NCI-H1694 treated with DMSO at 0.1 percent for 48 hours (cell line): ENCODE measurements at regions not wholly inside any gene's neighbourhood (a gene's known extent, or its start where the extent isn't known, plus 50 kb on each side); places are given as distances from the start of the nearest gene placed in this dataset.
"Not testable (repeated sequence)": the region's sequence is repeated elsewhere in the genome, so short reads cannot be mapped to it uniquely, and the experiment has no call there.

Source experiments
- DNase-seq: peaks from one replicate; lab custom pipeline; 2025; lab: John Stamatoyannopoulos, UW

DNA sequence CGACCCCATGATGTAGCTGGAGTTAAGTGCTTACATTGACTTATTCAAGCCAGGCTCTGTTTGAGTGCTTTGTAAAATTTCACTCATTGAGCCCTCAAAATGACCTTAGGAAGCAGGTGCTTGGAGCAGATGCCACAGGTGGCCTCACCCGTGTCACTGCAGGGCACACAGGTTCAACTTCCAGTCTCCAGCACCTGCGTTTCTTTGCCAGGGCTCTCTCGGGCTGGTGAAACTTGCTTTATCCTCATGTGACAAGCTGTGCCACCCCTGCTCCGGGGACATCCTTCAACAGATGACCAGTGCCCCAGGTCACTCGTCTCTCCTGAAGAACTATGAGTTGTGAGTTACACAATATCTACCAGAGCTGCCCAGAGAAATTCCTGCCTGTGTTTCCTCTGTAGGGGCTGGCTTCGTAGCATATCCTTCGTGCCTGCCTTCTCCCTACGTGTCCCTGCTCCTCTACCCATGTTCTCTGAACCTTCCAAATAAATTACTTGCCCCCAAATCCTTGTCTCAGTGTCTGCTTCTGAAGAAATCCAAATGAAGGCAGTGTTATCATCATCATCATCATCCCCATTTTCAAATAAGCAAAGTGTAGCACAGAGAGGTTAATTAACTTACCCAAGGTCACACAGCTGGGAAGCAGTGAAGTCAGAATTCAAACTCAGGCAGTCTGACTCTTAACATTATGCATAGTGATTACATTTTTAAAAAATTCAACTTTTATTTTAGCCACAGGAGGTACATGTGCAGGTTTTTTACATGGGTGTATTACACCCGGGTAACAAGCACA, 352.5 kb downstream of the NPIPA8 start:
- no peak for DNase-seq

GRCh38 chr16:17983114-17983513, 353.4 kb downstream of the NPIPA8 start:
- DNase-seq, result no peak

DNA sequence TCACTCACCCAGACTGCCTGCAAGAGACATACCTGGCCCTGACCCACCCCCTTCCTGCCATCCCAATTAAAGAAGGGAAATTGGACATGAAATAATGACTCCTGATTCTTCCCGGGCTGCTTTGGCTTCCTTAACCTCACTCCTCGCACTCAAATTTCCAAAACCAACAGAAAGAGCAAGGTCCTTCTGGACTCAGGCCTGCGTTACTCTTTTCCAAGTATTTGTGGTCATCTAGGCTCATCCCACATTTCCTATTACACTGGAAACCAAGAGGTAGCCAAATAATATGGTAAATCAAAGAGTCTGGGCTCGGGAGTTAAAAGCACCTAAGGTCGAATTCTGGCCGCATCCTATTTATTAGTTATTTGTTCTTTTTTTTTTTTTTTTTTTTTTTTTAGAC, 359.3 kb downstream of the NPIPA8 start:
- no peak for DNase-seq

DNA sequence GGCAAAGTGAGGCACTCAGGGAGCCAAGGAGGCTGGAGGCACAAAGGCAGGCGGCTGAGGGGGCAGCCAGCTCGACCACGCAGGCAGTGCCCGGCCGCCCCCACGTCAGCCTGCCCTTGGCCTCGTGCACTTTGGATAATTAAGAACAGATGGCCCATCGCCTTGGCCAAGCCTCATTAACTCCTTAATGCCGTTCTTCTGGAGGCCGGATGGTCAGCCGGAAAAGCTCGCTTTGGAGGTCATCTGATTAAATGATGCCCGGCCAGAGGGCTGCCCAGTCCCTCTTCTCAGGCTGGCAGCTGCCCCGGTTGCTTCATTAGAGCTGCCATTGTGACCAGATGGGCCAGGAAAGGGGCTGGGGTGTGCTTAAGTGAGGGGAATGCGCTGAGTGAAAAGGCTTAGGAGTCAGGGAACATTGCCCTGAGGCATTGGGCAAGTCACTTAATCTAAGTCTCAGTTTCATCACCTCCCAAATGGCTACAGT, 364.0 kb downstream of the NPIPA8 start:
- no peak for DNase-seq

DNA sequence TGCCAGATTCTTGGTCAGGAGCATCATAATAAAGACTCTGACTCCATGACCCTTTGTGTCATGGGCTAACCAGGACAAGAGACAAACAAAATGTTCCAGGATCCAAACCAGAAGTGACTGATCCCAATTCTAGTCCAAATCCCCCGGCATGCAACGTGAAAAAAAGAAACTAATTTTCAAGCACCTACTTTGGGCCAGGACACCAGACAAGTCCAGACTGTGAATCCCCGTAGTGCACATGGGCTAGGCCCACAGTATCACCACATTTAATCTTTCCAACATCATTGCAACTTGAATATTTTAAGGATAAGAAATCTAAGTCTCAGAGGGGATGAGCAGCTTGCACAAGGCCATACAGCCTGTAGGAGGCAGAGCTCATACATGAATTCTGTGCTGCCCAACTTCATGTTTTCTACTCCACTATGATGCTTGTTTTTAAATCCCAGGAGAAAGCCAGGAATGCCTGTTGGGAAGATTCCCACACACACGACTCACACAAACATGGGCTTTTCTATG, 365.7 kb downstream of the NPIPA8 start:
- DNase-seq, result peak; percentile 0

DNA sequence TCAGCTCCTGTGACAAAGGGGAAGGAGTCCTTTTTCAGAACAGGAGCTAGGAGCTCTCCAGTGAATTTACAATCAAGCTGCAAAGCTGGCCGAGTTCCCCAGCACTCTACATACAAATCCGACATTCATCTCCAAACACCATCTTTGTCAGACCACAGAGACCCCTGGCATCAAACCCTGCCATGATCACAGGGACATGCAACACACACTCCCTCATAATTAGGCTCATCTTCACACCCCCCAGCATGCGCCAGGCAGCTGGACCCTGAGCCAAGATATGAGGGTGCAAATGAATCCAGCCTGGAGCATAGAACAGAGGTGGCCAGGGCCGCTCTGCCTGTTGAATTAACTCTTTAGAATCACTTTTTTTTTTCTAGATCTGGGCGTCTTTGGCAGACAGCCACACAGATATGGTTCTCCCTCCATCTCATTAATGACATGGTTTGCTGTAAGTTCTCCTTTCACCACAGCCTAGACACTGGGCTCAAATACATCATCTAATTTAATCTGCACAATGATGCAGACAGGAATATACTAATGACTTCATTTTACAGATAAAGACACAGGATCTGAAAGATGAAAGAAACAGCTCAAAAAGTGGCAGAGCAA, 366.3 kb downstream of the NPIPA8 start:
- no peak for DNase-seq

DNA sequence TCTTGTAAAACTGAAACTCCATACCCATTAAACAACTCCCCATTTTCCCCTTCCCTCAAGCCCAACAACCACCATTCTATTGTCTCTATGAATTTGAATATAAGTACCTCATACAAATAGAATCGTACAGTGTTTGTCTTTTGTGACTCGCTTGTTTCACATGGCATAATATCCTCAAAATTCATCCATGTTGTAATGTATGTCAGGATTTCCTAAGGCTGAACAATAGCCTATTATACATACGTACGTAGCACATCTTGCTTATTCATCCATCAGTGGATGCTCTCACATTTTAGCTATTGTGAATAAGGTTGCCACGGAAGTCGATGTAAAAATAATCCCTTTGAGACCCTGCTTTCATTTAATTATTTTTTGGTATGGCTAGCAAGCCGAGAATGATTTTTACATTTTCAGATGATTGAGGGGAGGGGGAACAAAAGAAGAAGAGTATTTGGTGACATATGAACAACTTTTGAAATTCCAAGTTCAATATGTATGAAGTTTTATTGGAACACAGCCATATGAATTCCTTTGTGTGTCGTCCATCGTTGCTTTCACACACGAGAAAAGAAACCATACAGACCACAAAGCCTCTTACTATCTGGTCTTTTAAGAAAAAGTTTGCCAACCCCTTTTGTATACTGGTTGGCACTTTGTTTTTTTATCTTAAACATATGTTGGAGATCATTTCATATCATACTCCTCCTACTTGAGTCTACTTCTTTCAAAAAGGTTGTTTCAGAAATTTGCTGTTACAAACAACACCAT, 371.2 kb downstream of the NPIPA8 start:
- no peak for DNase-seq

DNA sequence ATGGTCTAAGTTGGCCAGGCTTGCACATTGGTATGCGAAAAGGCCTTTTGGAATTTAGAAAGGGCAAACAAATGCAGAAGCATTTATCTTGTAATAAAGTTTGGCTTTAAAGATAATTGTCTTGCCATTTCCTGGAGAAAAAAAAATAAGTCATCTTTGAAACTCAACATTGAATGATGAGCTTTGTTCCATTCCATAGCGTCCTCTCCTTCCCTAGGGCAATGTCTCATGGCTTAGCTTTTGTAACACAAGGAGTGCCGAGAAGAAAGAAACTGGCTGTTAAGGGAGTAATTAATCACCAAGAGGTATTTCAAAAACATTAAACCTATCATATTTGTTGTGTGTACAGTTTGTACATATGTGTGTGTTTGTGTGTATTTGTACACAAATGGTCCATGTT, 372.3 kb downstream of the NPIPA8 start:
- DNase-seq, result no peak

- DNase-seq, result no peak
These were observed 373.2 kb downstream of the NPIPA8 start for GRCh38 chr16:17963185-17963836.

GRCh38 chr16:17962726-17963125, 373.8 kb downstream of the NPIPA8 start:
- no peak for DNase-seq

- DNase-seq, result not testable (repeated sequence)
These were observed 374.7 kb downstream of the NPIPA8 start for GRCh38 chr16:17961822-17962221.

GRCh38 chr16:17951378-17951777, 385.2 kb downstream of the NPIPA8 start:
- DNase-seq, result no peak

DNA sequence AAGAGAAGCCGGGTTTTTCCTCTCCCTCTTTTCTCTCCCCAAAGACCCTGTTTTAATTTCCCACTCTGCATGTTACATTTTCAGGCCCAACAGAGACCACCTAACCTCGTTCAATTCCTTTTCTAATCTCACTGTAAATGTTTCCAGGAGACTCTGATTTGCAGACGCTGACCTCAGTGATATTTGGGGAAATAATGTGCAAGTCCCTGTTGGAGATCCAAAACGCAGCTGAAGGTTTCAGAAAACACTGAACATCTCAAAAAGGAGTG, 386.6 kb downstream of the NPIPA8 start:
- DNase-seq, result no peak

DNA sequence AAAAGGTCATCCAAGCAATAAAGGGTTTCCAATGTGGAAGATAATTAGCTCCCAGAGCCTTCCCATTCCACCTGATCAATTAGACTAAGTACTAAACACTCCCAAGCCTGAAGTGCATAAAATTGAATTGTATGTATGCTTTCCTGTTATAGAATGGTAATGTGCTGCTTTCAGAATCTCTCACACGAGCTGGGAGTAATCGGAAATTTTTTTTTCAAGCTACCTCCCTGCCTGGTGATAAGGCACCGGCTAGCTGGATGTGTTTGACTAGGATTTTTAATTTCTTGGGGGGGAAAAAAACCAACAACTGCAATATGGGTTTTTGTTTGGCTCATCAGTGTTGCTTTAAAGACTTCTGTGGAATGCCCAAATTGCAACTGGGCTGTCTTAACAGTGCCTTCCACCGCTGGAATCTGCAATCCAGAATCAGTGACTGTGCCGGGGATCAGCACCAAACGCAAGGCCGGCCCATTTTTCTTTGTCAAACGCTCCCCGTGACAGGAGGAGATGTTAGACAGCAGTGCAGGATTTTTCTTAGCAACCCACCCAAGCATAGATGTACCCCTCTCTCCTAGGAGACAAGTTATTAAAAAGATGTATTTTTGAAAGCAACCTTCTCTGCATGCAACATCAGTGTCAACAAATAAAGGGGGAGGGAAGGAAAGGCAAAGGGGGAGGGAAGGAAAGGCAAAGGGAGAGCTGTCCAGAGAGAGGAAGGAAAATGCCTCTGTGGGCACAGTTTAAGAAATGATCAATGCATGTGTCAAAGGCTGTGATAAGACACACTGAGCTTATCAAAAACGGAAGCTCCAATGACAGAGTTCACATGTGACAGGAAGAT, 387.2 kb downstream of the NPIPA8 start:
- no peak for DNase-seq

- no peak for DNase-seq
These were observed 388.9 kb downstream of the NPIPA8 start for GRCh38 chr16:17947637-17948036.

DNA sequence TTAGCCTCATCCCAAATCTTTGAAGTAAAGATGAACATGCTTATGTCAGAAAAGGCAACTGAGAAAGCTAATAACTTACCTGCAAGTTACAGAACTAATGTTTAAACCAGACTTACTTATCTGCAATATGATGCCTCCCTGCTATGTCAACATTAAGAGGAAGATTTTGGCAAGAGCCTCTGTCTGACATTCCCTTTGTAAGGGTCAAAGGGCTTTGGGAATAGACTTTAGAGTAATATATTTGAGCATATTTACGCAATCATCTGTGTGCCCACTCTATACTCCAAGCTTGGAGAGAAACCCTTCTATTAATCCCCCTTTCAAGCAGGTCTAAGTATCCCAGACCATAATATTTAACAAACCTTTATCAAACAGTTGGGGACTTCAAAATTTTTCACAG, 389.4 kb downstream of the NPIPA8 start:
- no peak for DNase-seq

GRCh38 chr16:17945080-17945601, 391.4 kb downstream of the NPIPA8 start:
- DNase-seq, result no peak

DNA sequence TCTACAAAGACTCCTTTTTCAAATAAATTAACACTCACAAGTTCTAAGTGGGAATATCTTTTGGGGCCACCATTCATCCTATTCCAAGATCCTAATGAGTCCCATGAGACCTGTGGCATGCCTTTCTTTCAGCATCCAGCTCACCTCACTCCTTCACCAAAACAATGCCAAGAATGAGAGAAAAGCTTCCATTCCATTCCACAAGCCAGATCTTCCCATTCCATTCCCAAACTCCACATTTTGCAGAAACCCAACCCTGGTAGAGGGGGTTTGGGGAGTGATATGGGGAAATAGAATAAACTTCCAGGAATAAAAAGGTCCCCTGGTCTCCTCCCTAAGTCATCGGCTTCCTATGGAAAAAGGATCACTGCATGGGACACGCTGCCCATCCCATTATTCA, 392.2 kb downstream of the NPIPA8 start:
- no peak for DNase-seq

DNA sequence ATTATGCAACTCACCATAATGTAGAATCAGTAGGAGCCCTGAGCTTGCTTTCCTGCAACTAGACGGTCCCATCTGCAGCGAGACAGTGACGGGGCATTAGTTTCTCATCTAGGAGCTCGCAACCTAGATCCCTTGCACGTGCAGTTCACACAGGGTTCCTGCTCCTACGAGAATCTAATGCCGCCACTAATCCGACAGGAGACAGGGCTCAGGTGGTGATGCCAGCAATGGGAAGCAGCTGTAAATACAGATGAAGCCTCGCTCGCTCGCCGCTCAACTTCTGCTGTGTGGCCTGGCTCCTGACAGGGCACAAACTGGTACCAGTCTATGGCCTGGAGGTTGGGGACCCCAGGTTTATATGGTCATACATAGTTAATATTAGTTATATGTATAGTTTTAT, 394.5 kb downstream of the NPIPA8 start:
- no peak for DNase-seq

DNA sequence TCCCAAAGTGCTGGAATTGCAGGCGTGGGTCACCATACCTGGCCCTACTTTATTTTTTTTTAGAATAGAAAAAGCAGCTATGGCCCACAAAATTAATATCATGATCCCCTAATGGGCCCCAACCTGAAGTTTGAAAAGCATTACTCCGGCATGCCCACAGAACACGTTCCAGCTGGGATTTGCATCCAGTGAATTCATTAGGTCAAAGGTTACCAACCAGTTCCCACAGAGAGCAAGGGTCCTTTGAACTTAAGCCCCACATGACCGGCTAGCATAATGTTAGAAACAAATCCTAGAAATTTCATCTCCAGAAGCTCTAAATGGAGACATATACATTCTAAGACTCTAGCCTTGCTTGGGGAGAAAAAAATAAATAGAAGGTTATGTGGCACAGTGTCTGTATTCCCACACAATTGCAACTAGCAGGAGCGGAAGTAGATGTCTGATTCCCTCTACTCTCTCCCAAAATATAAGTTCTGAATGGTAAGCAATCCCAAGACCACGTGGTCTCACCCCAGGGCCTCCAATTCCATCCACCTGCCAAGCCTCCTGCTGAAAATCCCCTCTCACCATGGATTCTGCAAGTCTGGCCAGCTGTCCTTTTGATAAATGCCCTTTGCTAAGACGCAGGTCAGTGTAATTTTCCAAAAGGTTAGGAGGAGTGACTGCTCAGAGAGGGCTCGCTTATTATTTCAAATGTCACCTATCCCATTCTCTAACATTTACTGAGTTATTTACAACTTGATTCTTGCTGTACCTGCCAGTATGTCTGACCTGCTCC, 395.8 kb downstream of the NPIPA8 start:
- DNase-seq, result no peak
